ENCODE measurements at regions not wholly inside any gene's neighbourhood (a gene's known extent, or its start where the extent isn't known, plus 50 kb on each side); places are given as distances from the start of the nearest gene placed in this dataset.

- ChIA-PET POLR2A (no interaction called here), CTCF (interaction anchor here (0.8 kb wide), 1 partner anchor 11 kb away, joined by 3 read pairs; no protein-coding TSS in a partner anchor)
- H3K27me3 ChIP-seq (ENCODE audit: control insufficient read depth, insufficient read depth, low read length), result no peaks in the 10 kb centered on the region
- no peak for TF ChIP-seq CTCF (IDR thresholded peaks at IDR 0.05; ENCODE audit: insufficient read depth, low read depth, low read length)
- no peak for DNase-seq (ENCODE audit: low read depth)
- H3K36me3 ChIP-seq (ENCODE audit: control insufficient read depth, insufficient read depth, low read length), result no peaks in the 10 kb centered on the region
- H3K4me3 ChIP-seq (ENCODE audit: low read depth, low read length), result no peak overlapping the region
These were observed 65.6 kb downstream of the UFM1 start for GRCh38 chr13:38415233-38415632.

DNA sequence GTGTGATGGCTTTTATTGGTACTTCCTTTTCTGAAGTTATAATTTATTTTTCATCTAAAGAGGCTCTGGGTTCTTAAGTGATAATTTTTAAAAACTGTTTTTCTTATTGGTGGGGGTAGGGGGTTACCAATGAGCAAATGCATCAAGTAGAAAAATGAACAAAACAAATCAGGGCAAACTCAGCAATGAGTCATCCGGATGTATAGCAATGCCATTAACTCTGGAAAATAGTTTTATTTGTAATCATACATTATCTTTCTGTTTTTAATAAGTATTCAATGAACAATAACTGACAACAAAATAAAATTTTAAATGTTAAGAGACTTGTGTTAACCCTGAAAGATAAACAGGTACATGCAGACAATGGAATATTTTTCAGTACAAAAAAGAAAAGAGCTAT lies 67.6 kb downstream of the UFM1 start:
- POLR2A ChIA-PET, result no interaction called here
- H3K27me3 ChIP-seq (ENCODE audit: control insufficient read depth, insufficient read depth, low read length), result no peaks in the 10 kb centered on the region
- H3K4me3 ChIP-seq (ENCODE audit: low read depth, low read length), result no peak overlapping the region
- no peak for DNase-seq (ENCODE audit: low read depth)
- TF ChIP-seq CTCF (IDR thresholded peaks at IDR 0.05; ENCODE audit: insufficient read depth, low read depth, low read length), result no peak
- H3K36me3 ChIP-seq (ENCODE audit: control insufficient read depth, insufficient read depth, low read length), result no peaks in the 10 kb centered on the region
- CTCF ChIA-PET, result no interaction called here

- Histone ChIP-seq H3K27me3 (ENCODE audit: control insufficient read depth, insufficient read depth, low read length) (no peaks in the 10 kb centered on the region), H3K4me3 (ENCODE audit: low read depth, low read length) (no peak overlapping the region), H3K36me3 (ENCODE audit: control insufficient read depth, insufficient read depth, low read length) (no peaks in the 10 kb centered on the region)
- ChIA-PET POLR2A (no interaction called here), CTCF (no interaction called here)
- DNase-seq (ENCODE audit: low read depth), result no peak
- peak; percentile 48 for TF ChIP-seq CTCF (IDR thresholded peaks at IDR 0.05; ENCODE audit: insufficient read depth, low read depth, low read length)
These were observed 68.1 kb downstream of the UFM1 start for GRCh38 chr13:38417727-38418126.

DNA sequence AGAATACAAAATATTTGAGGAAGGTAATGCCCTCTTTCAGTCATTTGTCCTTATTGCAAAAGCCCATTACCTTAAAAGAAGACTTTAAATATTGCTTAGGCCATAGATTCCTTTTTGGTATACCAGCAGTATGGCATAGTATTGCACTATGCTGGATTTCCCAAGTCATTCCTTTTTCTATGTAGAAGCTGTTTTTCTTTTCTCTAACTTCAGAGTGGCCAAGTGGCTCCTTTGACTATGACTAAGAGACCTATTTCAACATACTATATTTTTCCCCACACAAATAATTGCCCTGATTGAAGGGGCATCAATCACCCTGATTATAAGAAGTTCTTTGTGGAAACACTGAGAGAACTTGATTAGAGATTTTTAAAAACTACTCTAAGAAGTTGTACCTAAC lies 68.6 kb downstream of the UFM1 start:
- ChIA-PET POLR2A (no interaction called here), CTCF (no interaction called here)
- Histone ChIP-seq H3K36me3 (ENCODE audit: control insufficient read depth, insufficient read depth, low read length) (no peaks in the 10 kb centered on the region), H3K4me3 (ENCODE audit: low read depth, low read length) (no peak overlapping the region), H3K27me3 (ENCODE audit: control insufficient read depth, insufficient read depth, low read length) (no peaks in the 10 kb centered on the region)
- no peak for TF ChIP-seq CTCF (IDR thresholded peaks at IDR 0.05; ENCODE audit: insufficient read depth, low read depth, low read length)
- DNase-seq (ENCODE audit: low read depth), result no peak

- ChIA-PET POLR2A (no interaction called here), CTCF (no interaction called here)
- DNase-seq (ENCODE audit: low read depth), result no peak
- no peak for TF ChIP-seq CTCF (IDR thresholded peaks at IDR 0.05; ENCODE audit: insufficient read depth, low read depth, low read length)
- Histone ChIP-seq H3K4me3 (ENCODE audit: low read depth, low read length) (no peak overlapping the region), H3K36me3 (ENCODE audit: control insufficient read depth, insufficient read depth, low read length) (no peaks in the 10 kb centered on the region), H3K27me3 (ENCODE audit: control insufficient read depth, insufficient read depth, low read length) (no peaks in the 10 kb centered on the region)
These were observed 69.7 kb downstream of the UFM1 start for GRCh38 chr13:38419312-38419873.

Measured in BJ (cell line).